Heart right ventricle (tissue), 16 donors: ENCODE measurements at regions not wholly inside any gene's neighbourhood (a gene's known extent, or its start where the extent isn't known, plus 50 kb on each side); places are given as distances from the start of the nearest gene placed in this dataset.

Experiments
- ATAC-seq, 8 donors: fragments of 200-7000 bp; cut with Tn5 transposase; one replicate each; pipeline ENCODE4 v1.9.1; 2020; ENCODE audit warnings: mild to moderate bottlenecking in 8 of 8, moderate library complexity in 8 of 8, moderate number of reproducible peaks in 1 of 8
- DNase-seq, 2 donors: peaks; one replicate each; pipeline ENCODE4 v3.0.0-alpha.2; 2020
- H3K27ac ChIP-seq, 10 donors: fragments of 200-600 bp; sonication (generic) in 2 of 10; one replicate each; pipeline versions ENCODE4 v1.5.0 to v1.8.0; 2020 to 2022; ENCODE audit warnings: mild to moderate bottlenecking in 3 of 10
- H3K27me3 ChIP-seq, 7 donors: fragments of 200-600 bp; one replicate each; pipeline ENCODE4 v1.8.0; 2021 to 2022; ENCODE audit warnings: mild to moderate bottlenecking in 2 of 7
- H3K36me3 ChIP-seq, 9 donors: fragments of 200-600 bp; sonication (generic) in 1 of 9; one replicate each; pipeline versions ENCODE4 v1.5.0 to v1.8.0; 2020 to 2022; ENCODE audit warnings: mild to moderate bottlenecking in 2 of 9
- H3K4me1 ChIP-seq, 9 donors: fragments of 200-600 bp; sonication (generic) in 1 of 9; one replicate each; pipeline versions ENCODE4 v1.5.0 to v1.8.0; 2020 to 2022; ENCODE audit warnings: mild to moderate bottlenecking in 4 of 9
- H3K4me3 ChIP-seq, 10 donors: fragments of 200-600 bp; sonication (generic) in 2 of 10; one replicate each; pipeline versions ENCODE4 v1.5.0 to v1.8.0; 2020 to 2022; ENCODE audit warnings: mild to moderate bottlenecking in 7 of 10, moderate library complexity in 2 of 10
- H3K9me3 ChIP-seq, 11 donors: fragments of 200-600 bp in 10 of 11; sonication (generic) in 2 of 11; one replicate each; pipeline versions ENCODE4 v1.5.0 to v1.8.0; 2013 to 2022; ENCODE audit warnings: mild to moderate bottlenecking in 2 of 11, control low read depth in 1 of 11, moderate library complexity in 1 of 11
- WGBS, 2 donors: extraction: QIAGEN DNeasy Blood & Tissue Kit; methylation state at CpG; one replicate each; pipeline ENCODE4 v1.1.7; 2013; ENCODE audit warnings: inconsistent platforms in 1 of 2; 5-methylcytosine and 5-hydroxymethylcytosine counted together
- intact Hi-C, 10 donors: fragments of 100-400 bp; cut with DNase I; formaldehyde crosslinking; loops; one replicate each; pipeline versions ENCODE4 v1.11.1 to v1.14.2; 2022
- TF ChIP-seq, protein P1 (sequence below), 9 donors: fragments of 200-600 bp; sonication (generic) in 2 of 9; IDR thresholded peaks; one replicate each; pipeline versions ENCODE4 v1.5.0 to v1.8.0; 2021 to 2022; ENCODE audit warnings: antibody characterized with exemption in 9 of 9, mild to moderate bottlenecking in 5 of 9, moderate library complexity in 1 of 9
- donor health status: Arrhythmogenic right ventricular cardiomyopathy.
- donor health status: ischemic (EF 13 %, LVEDD 7.1; RV severe dilation, severe dysfunction).
- donor health status: healthy with polysubstance abuse.
- donor health status: DM: no; HTN: yes; CAD: no.
- donor health status: DM: no; HTN: no; CAD: no.
- donor health status: ischemic (EF 25% LVEDD 6.9; RV normal size, moderate dysfunction).
- donor health status: ischemic (EF 25% LVEDD 5.7; RV mildly dilated, moderate dysfunction).
- donor health status: healthy.
- donor health status: DM: yes; HTN: yes; CAD: no.
- donor health status: Ischemic cardiomyopathy.
- donor health status: ischemic (EF 35%, LVEDD 5.7; RV mildly dilated, moderate dysfunction).
- donor health status: nonischemic (EF 11% LVEDD 7.7; RV severe dilation, severe dysfunction).
- donor health status: DM: yes; HTN: yes; CAD: no.
- donor health status: PGD.
- donor health status: ischemic (EF 29% LVEDD 5.4; RV normal size, mild dysfunction).
- donor health status: nonischemic (EF 23%, LVEDD 6.1; RV moderate dilation, normal function).

DNA sequence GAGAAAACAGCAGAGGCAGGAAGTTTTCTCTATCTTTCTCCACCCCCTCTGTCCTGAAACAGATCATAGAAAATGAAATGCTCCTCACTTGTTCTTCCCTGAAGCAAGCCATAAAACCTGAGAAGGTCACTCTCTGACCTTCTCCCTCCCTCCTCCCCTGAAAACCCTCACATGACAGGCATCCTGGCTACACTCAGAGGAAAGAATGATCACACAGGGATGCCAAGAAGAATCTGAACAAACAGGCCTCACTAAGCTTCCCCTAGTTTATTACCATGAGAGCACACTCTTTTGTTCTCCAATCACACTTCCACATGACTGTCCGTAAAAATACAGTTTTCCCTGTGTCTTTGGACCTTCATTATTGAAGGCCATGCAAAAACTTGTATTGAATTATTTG lies 300.1 kb downstream of the BUD13 start:
- H3K9me3 ChIP-seq = no peaks in the 10 kb centered on the region
- H3K27me3 ChIP-seq = peaks cover 0 to 4% (median 1%) of the 10 kb centered on the region in 7 donors
- peak in 6 of 8 donors; percentile 38 to 92 (median 74) for ATAC-seq
- TF ChIP-seq, protein P1, sequence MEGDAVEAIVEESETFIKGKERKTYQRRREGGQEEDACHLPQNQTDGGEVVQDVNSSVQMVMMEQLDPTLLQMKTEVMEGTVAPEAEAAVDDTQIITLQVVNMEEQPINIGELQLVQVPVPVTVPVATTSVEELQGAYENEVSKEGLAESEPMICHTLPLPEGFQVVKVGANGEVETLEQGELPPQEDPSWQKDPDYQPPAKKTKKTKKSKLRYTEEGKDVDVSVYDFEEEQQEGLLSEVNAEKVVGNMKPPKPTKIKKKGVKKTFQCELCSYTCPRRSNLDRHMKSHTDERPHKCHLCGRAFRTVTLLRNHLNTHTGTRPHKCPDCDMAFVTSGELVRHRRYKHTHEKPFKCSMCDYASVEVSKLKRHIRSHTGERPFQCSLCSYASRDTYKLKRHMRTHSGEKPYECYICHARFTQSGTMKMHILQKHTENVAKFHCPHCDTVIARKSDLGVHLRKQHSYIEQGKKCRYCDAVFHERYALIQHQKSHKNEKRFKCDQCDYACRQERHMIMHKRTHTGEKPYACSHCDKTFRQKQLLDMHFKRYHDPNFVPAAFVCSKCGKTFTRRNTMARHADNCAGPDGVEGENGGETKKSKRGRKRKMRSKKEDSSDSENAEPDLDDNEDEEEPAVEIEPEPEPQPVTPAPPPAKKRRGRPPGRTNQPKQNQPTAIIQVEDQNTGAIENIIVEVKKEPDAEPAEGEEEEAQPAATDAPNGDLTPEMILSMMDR (IDR thresholded peaks at IDR 0.05) = no peak
- 55 to 63% methylated on average over 1 of the region's 1 CpG for WGBS, 2 donors
- peak overlapping the region in 2 of 10 donors; percentile 24 to 60 for H3K27ac ChIP-seq
- H3K36me3 ChIP-seq = no peaks in the 10 kb centered on the region
- intact Hi-C loops = no loop called here
- peaks cover 0 to 20% (median 6%) of the 10 kb centered on the region in 9 donors for H3K4me1 ChIP-seq
- no peak for DNase-seq
- no peak overlapping the region for H3K4me3 ChIP-seq

DNA sequence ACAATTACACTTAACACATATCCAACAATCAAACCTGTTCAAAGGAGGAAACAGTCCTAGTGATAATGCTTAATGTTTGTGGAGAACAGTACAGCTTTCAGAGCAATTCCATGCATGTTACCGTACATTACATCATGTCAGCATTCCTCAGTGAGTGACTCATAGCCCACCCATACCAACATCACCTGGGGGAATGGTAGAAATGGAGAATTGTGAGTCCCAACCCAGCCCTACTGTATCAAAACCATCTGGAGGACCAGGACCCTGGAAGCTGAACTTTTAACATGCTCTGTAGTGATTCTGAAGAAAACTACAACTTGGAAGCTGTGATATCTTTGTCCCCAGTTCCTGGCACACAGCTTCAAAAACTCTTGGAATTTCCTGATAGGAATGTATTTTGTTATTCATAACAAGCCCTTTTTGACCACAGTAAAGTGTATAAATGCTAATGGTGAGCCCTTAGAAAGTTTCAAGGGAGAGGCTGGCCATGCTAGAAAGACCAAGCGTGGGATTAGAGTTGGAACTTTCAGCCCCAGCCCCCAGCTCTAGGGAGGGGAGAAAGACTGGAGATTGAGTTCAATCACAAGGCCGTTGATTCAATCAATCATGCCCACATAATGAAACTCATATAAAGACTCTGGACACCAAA lies 301.1 kb downstream of the BUD13 start:
- peaks cover 0 to 6% (median 2%) of the 10 kb centered on the region in 7 donors for H3K27me3 ChIP-seq
- H3K36me3 ChIP-seq = no peaks in the 10 kb centered on the region
- no peak overlapping the region for H3K4me3 ChIP-seq
- intact Hi-C loops = no loop called here
- peaks cover 0 to 20% (median 6%) of the 10 kb centered on the region in 9 donors for H3K4me1 ChIP-seq
- WGBS, 2 donors = 53 to 69% methylated on average over 3 of the region's 3 CpGs
- TF ChIP-seq, protein P1 (IDR thresholded peaks at IDR 0.05) = no peak
- no peak overlapping the region for H3K27ac ChIP-seq
- DNase-seq (no peak), ATAC-seq (no peak)
- no peaks in the 10 kb centered on the region for H3K9me3 ChIP-seq

DNA sequence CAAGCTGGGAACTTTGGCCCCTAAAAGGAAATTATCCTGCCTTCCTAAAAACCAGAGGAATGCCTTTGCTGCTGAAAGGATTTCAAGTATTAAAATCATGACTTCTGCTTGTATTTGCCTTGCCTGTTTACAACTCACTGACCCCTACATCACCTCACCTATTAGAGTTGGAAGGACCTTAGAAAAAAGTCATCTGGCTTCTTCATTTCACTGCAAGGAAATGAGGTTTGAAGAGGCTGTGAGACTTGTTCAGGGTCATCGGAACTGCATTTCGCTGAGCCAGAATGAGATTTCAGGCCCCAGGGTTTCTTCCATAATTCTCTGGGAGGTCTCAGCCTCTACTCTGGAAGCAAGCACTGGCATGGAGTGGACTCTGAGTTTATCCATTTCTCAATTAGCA lies 304.1 kb downstream of the BUD13 start:
- intact Hi-C loops = no loop called here
- TF ChIP-seq, protein P1 (IDR thresholded peaks at IDR 0.05) = no peak
- Histone ChIP-seq H3K4me3 (no peak overlapping the region), H3K27ac (no peak overlapping the region), H3K36me3 (no peaks in the 10 kb centered on the region), H3K9me3 (no peaks in the 10 kb centered on the region), H3K4me1 (peaks cover 0 to 20% (median 6%) of the 10 kb centered on the region in 9 donors), H3K27me3 (peaks cover 0 to 13% (median 0%) of the 10 kb centered on the region in 7 donors)
- WGBS, 2 donors = 67 to 84% methylated on average over 2 of the region's 2 CpGs
- no peak for ATAC-seq
- DNase-seq = no peak

DNA sequence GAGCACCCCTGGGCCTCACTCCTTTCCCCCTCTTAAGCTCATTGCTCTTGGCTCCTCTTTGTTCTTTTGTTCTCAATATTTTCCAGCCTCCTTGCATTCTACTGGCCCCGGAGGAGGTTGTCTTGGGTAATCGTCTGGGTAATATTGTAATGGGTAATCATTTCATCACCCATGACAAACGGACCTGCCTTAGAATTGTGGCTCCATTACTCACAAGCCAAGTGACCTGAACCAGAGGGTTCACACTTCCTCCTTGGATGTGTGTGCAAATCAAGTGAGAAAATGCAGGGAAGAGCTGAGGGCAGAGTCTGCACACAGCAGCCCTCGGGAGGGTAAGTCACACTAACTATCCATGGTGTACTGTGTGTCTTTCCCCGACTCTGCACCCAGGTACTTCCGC lies 305.0 kb downstream of the BUD13 start:
- H3K4me1 ChIP-seq = peaks cover 0 to 14% (median 2%) of the 10 kb centered on the region in 9 donors
- DNase-seq (no peak), ATAC-seq (no peak)
- 64 to 84% methylated on average over 6 of the region's 6 CpGs for WGBS, 2 donors
- H3K9me3 ChIP-seq = no peaks in the 10 kb centered on the region
- H3K27ac ChIP-seq = no peak overlapping the region
- H3K27me3 ChIP-seq = peaks cover 0 to 13% (median 0%) of the 10 kb centered on the region in 7 donors
- H3K36me3 ChIP-seq = no peaks in the 10 kb centered on the region
- no peak overlapping the region for H3K4me3 ChIP-seq
- intact Hi-C loops = no loop called here
- TF ChIP-seq, protein P1 (IDR thresholded peaks at IDR 0.05) = no peak
